Activated CD4-positive, alpha-beta T cell treated with anti-CD3 and anti-CD28 coated beads, Interleukin-2, amount 10 ng/mL, durations not matched to agents 24 days and 14 days (primary cell): ENCODE measurements at regions not wholly inside any gene's neighbourhood (a gene's known extent, or its start where the extent isn't known, plus 50 kb on each side); places are given as distances from the start of the nearest gene placed in this dataset.

ENCODE experiments used
- DNase-seq: peaks from one replicate; pipeline ENCODE4 v3.0.0; 2022
- H3K27ac Mint-ChIP-seq: one replicate; pipeline ENCODE4 v1.8.0; 2022; ENCODE audit warnings: mild to moderate bottlenecking, mixed read lengths
- H3K27me3 Mint-ChIP-seq: one replicate; pipeline ENCODE4 v1.8.0; 2022; ENCODE audit warnings: mixed read lengths
- H3K36me3 Mint-ChIP-seq: one replicate; pipeline ENCODE4 v1.8.0; 2022; ENCODE audit warnings: low read depth, mild to moderate bottlenecking, mixed read lengths
- H3K4me1 Mint-ChIP-seq: one replicate; pipeline ENCODE4 v1.8.0; 2021; ENCODE audit warnings: mixed read lengths
- H3K4me3 Mint-ChIP-seq: one replicate; pipeline ENCODE4 v1.8.0; 2022; ENCODE audit warnings: mild to moderate bottlenecking, moderate library complexity, mixed read lengths
- H3K9me3 Mint-ChIP-seq: one replicate; pipeline ENCODE4 v1.8.0; 2021; ENCODE audit warnings: mixed read lengths
- intact Hi-C: fragments of 100-400 bp; cut with micrococcal nuclease; formaldehyde crosslinking; loops from one replicate; pipeline ENCODE4 v1.15.1; 2023

- Mint-ChIP-seq H3K36me3 (no peaks in the 10 kb centered on the region), H3K4me1 (no peaks in the 10 kb centered on the region), H3K9me3 (no peaks in the 10 kb centered on the region), H3K27me3 (peaks cover 21% of the 10 kb centered on the region), H3K4me3 (no peak overlapping the region), H3K27ac (no peak overlapping the region)
- intact Hi-C loops: no loop called here
- no peak for DNase-seq
These were observed 353.4 kb downstream of the SPRY1 start for GRCh38 chr4:123750044-123750443.

- H3K4me1 Mint-ChIP-seq: no peaks in the 10 kb centered on the region
- no peak overlapping the region for H3K4me3 Mint-ChIP-seq
- intact Hi-C loops: no loop called here
- no peak overlapping the region for H3K27ac Mint-ChIP-seq
- H3K36me3 Mint-ChIP-seq: no peaks in the 10 kb centered on the region
- H3K9me3 Mint-ChIP-seq: no peaks in the 10 kb centered on the region
- DNase-seq: no peak
- H3K27me3 Mint-ChIP-seq: peaks cover 14% of the 10 kb centered on the region
These were observed 359.1 kb downstream of the SPRY1 start for GRCh38 chr4:123755655-123756054.

- H3K4me1 Mint-ChIP-seq: no peaks in the 10 kb centered on the region
- intact Hi-C loops: no loop called here
- no peaks in the 10 kb centered on the region for H3K36me3 Mint-ChIP-seq
- no peaks in the 10 kb centered on the region for H3K9me3 Mint-ChIP-seq
- DNase-seq: no peak
- no peak overlapping the region for H3K27ac Mint-ChIP-seq
- no peak overlapping the region for H3K4me3 Mint-ChIP-seq
- H3K27me3 Mint-ChIP-seq: peaks cover 4% of the 10 kb centered on the region
These were observed 371.2 kb downstream of the SPRY1 start for GRCh38 chr4:123767806-123768205.

GRCh38 chr4:123770884-123771283, 374.3 kb downstream of the SPRY1 start:
- DNase-seq: no peak
- H3K36me3 Mint-ChIP-seq: no peaks in the 10 kb centered on the region
- no peaks in the 10 kb centered on the region for H3K27me3 Mint-ChIP-seq
- H3K27ac Mint-ChIP-seq: no peak overlapping the region
- no peak overlapping the region for H3K4me3 Mint-ChIP-seq
- H3K4me1 Mint-ChIP-seq: peaks cover 2% of the 10 kb centered on the region
- intact Hi-C loops: loop anchor here (5.0 to 10.0 kb wide), 2 partner anchors 344 to 491 kb away; no protein-coding TSS in a partner anchor
- no peaks in the 10 kb centered on the region for H3K9me3 Mint-ChIP-seq

- DNase-seq: no peak
- peaks cover 4% of the 10 kb centered on the region for H3K27me3 Mint-ChIP-seq
- no peaks in the 10 kb centered on the region for H3K9me3 Mint-ChIP-seq
- H3K4me3 Mint-ChIP-seq: no peak overlapping the region
- no peaks in the 10 kb centered on the region for H3K36me3 Mint-ChIP-seq
- no peak overlapping the region for H3K27ac Mint-ChIP-seq
- intact Hi-C loops: loop anchor here (10.0 kb wide), 1 partner anchor 339 kb away; no protein-coding TSS in a partner anchor
- H3K4me1 Mint-ChIP-seq: peaks cover 2% of the 10 kb centered on the region
These were observed 379.7 kb downstream of the SPRY1 start for GRCh38 chr4:123776267-123776666.

- Mint-ChIP-seq H3K27me3 (peaks cover 4% of the 10 kb centered on the region), H3K27ac (no peak overlapping the region), H3K4me3 (no peak overlapping the region), H3K4me1 (peaks cover 2% of the 10 kb centered on the region), H3K36me3 (no peaks in the 10 kb centered on the region), H3K9me3 (no peaks in the 10 kb centered on the region)
- intact Hi-C loops: loop anchor here (10.0 kb wide), 1 partner anchor 337 kb away; no protein-coding TSS in a partner anchor
- DNase-seq: no peak
These were observed 380.8 kb downstream of the SPRY1 start for GRCh38 chr4:123777373-123777772.

GRCh38 chr4:123783151-123783790, 386.7 kb downstream of the SPRY1 start:
- Mint-ChIP-seq H3K27ac (no peak overlapping the region), H3K36me3 (no peaks in the 10 kb centered on the region), H3K9me3 (no peaks in the 10 kb centered on the region), H3K27me3 (no peaks in the 10 kb centered on the region), H3K4me3 (no peak overlapping the region), H3K4me1 (no peaks in the 10 kb centered on the region)
- intact Hi-C loops: no loop called here
- DNase-seq: no peak

- no peaks in the 10 kb centered on the region for H3K9me3 Mint-ChIP-seq
- H3K27ac Mint-ChIP-seq: no peak overlapping the region
- H3K36me3 Mint-ChIP-seq: no peaks in the 10 kb centered on the region
- no peak overlapping the region for H3K4me3 Mint-ChIP-seq
- no peaks in the 10 kb centered on the region for H3K27me3 Mint-ChIP-seq
- H3K4me1 Mint-ChIP-seq: no peaks in the 10 kb centered on the region
- intact Hi-C loops: no loop called here
- DNase-seq: no peak
These were observed 387.3 kb downstream of the SPRY1 start for GRCh38 chr4:123783921-123784320.

GRCh38 chr4:123784626-123785025, 388.0 kb downstream of the SPRY1 start:
- no peaks in the 10 kb centered on the region for H3K4me1 Mint-ChIP-seq
- H3K9me3 Mint-ChIP-seq: no peaks in the 10 kb centered on the region
- no peak for DNase-seq
- intact Hi-C loops: no loop called here
- H3K27me3 Mint-ChIP-seq: no peaks in the 10 kb centered on the region
- H3K4me3 Mint-ChIP-seq: no peak overlapping the region
- no peak overlapping the region for H3K27ac Mint-ChIP-seq
- no peaks in the 10 kb centered on the region for H3K36me3 Mint-ChIP-seq

GRCh38 chr4:123785538-123785937, 388.9 kb downstream of the SPRY1 start:
- Mint-ChIP-seq H3K27me3 (no peaks in the 10 kb centered on the region), H3K9me3 (no peaks in the 10 kb centered on the region), H3K36me3 (no peaks in the 10 kb centered on the region), H3K27ac (no peak overlapping the region), H3K4me3 (no peak overlapping the region), H3K4me1 (no peaks in the 10 kb centered on the region)
- intact Hi-C loops: no loop called here
- DNase-seq: no peak

- Mint-ChIP-seq H3K4me1 (no peaks in the 10 kb centered on the region), H3K9me3 (no peaks in the 10 kb centered on the region), H3K27me3 (no peaks in the 10 kb centered on the region), H3K36me3 (no peaks in the 10 kb centered on the region), H3K4me3 (no peak overlapping the region), H3K27ac (no peak overlapping the region)
- intact Hi-C loops: no loop called here
- DNase-seq: no peak
These were observed 389.7 kb downstream of the SPRY1 start for GRCh38 chr4:123786163-123786915.

GRCh38 chr4:123786920-123787319, 390.3 kb downstream of the SPRY1 start:
- H3K4me3 Mint-ChIP-seq: no peak overlapping the region
- no peaks in the 10 kb centered on the region for H3K27me3 Mint-ChIP-seq
- no peaks in the 10 kb centered on the region for H3K9me3 Mint-ChIP-seq
- no peaks in the 10 kb centered on the region for H3K36me3 Mint-ChIP-seq
- no peak overlapping the region for H3K27ac Mint-ChIP-seq
- no peak for DNase-seq
- intact Hi-C loops: no loop called here
- no peaks in the 10 kb centered on the region for H3K4me1 Mint-ChIP-seq

- intact Hi-C loops: no loop called here
- Mint-ChIP-seq H3K36me3 (no peaks in the 10 kb centered on the region), H3K9me3 (no peaks in the 10 kb centered on the region), H3K27me3 (no peaks in the 10 kb centered on the region), H3K4me3 (no peak overlapping the region), H3K4me1 (no peaks in the 10 kb centered on the region), H3K27ac (no peak overlapping the region)
- DNase-seq: no peak
These were observed 391.0 kb downstream of the SPRY1 start for GRCh38 chr4:123787512-123788080.

GRCh38 chr4:123788577-123788976, 392.0 kb downstream of the SPRY1 start:
- Mint-ChIP-seq H3K4me3 (no peak overlapping the region), H3K27ac (no peak overlapping the region), H3K36me3 (no peaks in the 10 kb centered on the region), H3K4me1 (no peaks in the 10 kb centered on the region), H3K27me3 (no peaks in the 10 kb centered on the region), H3K9me3 (no peaks in the 10 kb centered on the region)
- intact Hi-C loops: no loop called here
- no peak for DNase-seq
